ENCODE measurements at regions not wholly inside any gene's neighbourhood (a gene's known extent, or its start where the extent isn't known, plus 50 kb on each side); places are given as distances from the start of the nearest gene placed in this dataset.

DNA sequence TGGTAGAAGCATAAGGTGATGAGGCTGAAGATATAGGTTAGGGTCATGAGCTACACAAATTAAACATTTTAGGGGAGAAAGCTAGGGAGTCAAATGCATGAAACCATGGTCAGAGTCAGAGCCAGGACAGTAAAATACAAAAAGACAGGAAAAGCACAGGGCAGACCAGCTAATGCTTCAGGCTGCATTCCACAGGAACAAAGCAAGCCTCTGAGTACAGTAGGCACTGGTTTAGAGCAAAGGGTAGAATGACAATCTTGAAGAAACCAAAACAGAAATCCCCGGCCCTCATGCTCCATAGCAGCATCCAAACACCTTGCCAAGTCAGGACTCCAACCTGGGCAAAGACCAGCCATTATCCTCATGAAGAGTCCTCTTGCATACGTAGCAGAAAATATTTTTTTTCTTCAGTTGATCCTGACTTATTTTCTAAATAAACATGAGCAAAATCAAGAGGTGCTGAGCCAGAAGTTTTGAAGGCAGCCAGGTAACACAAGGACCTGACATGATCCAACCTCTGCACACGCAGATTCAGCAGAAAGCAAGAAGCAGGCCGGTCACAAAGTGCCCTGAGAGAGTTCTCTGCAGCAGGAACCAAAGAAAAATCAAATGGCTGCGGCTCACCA lies 273.1 kb downstream of the TTLL7 start:
- Histone ChIP-seq H3K4me3 (ENCODE audit: severe bottlenecking) (no peak overlapping the region), H3K4me1 (ENCODE audit: insufficient read depth, poor library complexity, severe bottlenecking) (no peaks in the 10 kb centered on the region), H3K27me3 (ENCODE audit: insufficient read depth, poor library complexity, severe bottlenecking) (no peaks in the 10 kb centered on the region), H3K36me3 (ENCODE audit: low read depth) (no peaks in the 10 kb centered on the region), H3K27ac (ENCODE audit: poor library complexity, severe bottlenecking) (no peak overlapping the region), H3K9me3 (ENCODE audit: severe bottlenecking) (no peaks in the 10 kb centered on the region)
- TF ChIP-seq, protein P1, sequence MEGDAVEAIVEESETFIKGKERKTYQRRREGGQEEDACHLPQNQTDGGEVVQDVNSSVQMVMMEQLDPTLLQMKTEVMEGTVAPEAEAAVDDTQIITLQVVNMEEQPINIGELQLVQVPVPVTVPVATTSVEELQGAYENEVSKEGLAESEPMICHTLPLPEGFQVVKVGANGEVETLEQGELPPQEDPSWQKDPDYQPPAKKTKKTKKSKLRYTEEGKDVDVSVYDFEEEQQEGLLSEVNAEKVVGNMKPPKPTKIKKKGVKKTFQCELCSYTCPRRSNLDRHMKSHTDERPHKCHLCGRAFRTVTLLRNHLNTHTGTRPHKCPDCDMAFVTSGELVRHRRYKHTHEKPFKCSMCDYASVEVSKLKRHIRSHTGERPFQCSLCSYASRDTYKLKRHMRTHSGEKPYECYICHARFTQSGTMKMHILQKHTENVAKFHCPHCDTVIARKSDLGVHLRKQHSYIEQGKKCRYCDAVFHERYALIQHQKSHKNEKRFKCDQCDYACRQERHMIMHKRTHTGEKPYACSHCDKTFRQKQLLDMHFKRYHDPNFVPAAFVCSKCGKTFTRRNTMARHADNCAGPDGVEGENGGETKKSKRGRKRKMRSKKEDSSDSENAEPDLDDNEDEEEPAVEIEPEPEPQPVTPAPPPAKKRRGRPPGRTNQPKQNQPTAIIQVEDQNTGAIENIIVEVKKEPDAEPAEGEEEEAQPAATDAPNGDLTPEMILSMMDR (IDR thresholded peaks at IDR 0.05; ENCODE audit: poor library complexity, severe bottlenecking): no peak
- DNase-seq (ENCODE audit: low spot score) (no peak), ATAC-seq (ENCODE audit: low read depth) (no peak; the same call in 2 of the 3 replicates)

DNA sequence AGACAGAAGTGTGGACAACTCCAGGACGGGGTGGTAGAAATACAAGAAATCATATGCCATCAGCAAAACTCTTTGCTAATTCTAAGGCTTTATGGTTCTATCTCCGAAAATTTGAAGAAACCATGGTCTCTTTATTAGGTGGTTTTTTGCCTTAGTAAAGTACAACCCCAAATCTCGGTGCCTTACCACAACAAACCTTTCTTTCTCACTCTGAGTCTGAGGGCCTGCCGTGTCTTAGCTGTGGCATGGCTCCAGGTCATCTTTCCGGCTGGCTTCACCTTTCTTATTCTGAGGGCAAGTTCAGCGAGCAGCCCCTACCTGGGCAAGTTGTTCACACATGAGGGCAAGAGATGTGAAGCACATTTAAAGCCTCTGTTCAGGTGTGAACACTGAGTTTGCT lies 280.6 kb downstream of the TTLL7 start:
- Histone ChIP-seq H3K27ac (ENCODE audit: poor library complexity, severe bottlenecking) (no peak overlapping the region), H3K27me3 (ENCODE audit: insufficient read depth, poor library complexity, severe bottlenecking) (no peaks in the 10 kb centered on the region), H3K36me3 (ENCODE audit: low read depth) (no peaks in the 10 kb centered on the region), H3K4me1 (ENCODE audit: insufficient read depth, poor library complexity, severe bottlenecking) (no peaks in the 10 kb centered on the region), H3K9me3 (ENCODE audit: severe bottlenecking) (no peaks in the 10 kb centered on the region), H3K4me3 (ENCODE audit: severe bottlenecking) (no peak overlapping the region)
- ATAC-seq (ENCODE audit: low read depth): no peak
- no peak for DNase-seq (ENCODE audit: low spot score)
- TF ChIP-seq, protein P1 (IDR thresholded peaks at IDR 0.05; ENCODE audit: poor library complexity, severe bottlenecking): no peak

DNA sequence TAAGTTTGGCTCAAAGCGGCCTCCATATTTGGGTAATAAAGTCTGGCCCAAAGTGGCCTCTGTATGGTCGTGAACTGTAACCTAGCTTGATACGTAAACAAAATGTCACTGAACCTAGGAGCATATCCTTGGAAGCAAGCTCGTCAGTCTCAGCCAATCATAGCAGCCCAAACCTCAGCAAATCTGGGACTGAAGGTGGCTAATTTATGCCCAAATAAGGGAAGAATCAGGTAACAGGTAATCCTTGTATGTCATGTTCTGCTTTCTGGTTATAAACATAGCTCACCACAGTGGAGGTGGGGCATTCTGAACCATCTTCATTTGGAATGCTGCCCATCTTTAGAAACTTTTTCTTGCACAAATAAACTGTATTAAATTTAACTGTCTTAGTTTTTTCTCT lies 281.1 kb downstream of the TTLL7 start:
- DNase-seq (ENCODE audit: low spot score) (no peak), ATAC-seq (ENCODE audit: low read depth) (no peak)
- H3K4me3 ChIP-seq (ENCODE audit: severe bottlenecking): no peak overlapping the region
- H3K4me1 ChIP-seq (ENCODE audit: insufficient read depth, poor library complexity, severe bottlenecking): no peaks in the 10 kb centered on the region
- TF ChIP-seq, protein P1 (IDR thresholded peaks at IDR 0.05; ENCODE audit: poor library complexity, severe bottlenecking): no peak
- no peak overlapping the region for H3K27ac ChIP-seq (ENCODE audit: poor library complexity, severe bottlenecking)
- H3K27me3 ChIP-seq (ENCODE audit: insufficient read depth, poor library complexity, severe bottlenecking): no peaks in the 10 kb centered on the region
- no peaks in the 10 kb centered on the region for H3K9me3 ChIP-seq (ENCODE audit: severe bottlenecking)
- H3K36me3 ChIP-seq (ENCODE audit: low read depth): no peaks in the 10 kb centered on the region

DNA sequence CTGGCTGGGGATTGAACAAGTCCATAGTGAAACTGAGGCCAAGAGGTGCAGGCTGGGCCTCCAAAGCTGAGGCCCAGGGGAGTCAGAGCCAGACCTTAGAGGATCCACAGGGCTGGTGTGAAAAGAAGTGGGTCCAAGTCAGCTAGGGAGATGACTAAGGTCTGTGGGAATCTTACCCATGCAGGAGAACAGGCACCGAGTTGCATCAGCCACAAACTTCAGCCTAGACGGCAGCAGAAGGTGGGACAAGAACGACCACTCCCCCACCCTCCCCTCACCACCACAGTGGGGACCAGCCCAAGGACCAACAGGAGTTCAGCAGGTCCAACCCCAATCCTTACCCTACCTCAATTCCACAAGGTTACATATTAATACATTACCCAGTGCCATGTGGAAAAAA lies 282.3 kb downstream of the TTLL7 start:
- DNase-seq (ENCODE audit: low spot score): no peak
- no peak for ATAC-seq (ENCODE audit: low read depth)
- H3K36me3 ChIP-seq (ENCODE audit: low read depth): no peaks in the 10 kb centered on the region
- TF ChIP-seq, protein P1 (IDR thresholded peaks at IDR 0.05; ENCODE audit: poor library complexity, severe bottlenecking): no peak
- no peak overlapping the region for H3K4me3 ChIP-seq (ENCODE audit: severe bottlenecking)
- H3K9me3 ChIP-seq (ENCODE audit: severe bottlenecking): no peaks in the 10 kb centered on the region
- no peaks in the 10 kb centered on the region for H3K4me1 ChIP-seq (ENCODE audit: insufficient read depth, poor library complexity, severe bottlenecking)
- no peak overlapping the region for H3K27ac ChIP-seq (ENCODE audit: poor library complexity, severe bottlenecking)
- H3K27me3 ChIP-seq (ENCODE audit: insufficient read depth, poor library complexity, severe bottlenecking): no peaks in the 10 kb centered on the region

DNA sequence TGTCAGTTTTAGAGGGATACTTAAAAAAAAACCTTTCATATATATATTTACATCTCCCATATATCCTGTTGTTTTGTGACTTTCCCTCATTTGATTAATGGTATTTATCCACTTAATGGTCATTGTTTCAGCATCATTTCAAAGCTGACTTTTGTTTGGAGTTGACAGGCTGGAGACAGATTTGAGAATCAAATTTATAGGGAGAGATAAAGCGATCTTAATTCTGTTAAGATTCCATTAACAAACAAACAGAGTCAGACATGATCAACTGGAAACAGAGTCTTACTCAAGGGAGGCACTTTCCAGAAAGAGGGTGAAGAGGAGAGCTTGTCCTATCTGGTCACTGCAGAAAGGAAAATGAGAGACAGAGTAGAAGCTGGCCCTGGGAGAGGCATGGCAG lies 283.4 kb downstream of the TTLL7 start:
- no peaks in the 10 kb centered on the region for H3K4me1 ChIP-seq (ENCODE audit: insufficient read depth, poor library complexity, severe bottlenecking)
- no peak overlapping the region for H3K4me3 ChIP-seq (ENCODE audit: severe bottlenecking)
- no peaks in the 10 kb centered on the region for H3K27me3 ChIP-seq (ENCODE audit: insufficient read depth, poor library complexity, severe bottlenecking)
- no peak overlapping the region for H3K27ac ChIP-seq (ENCODE audit: poor library complexity, severe bottlenecking)
- TF ChIP-seq, protein P1 (IDR thresholded peaks at IDR 0.05; ENCODE audit: poor library complexity, severe bottlenecking): no peak
- no peak for DNase-seq (ENCODE audit: low spot score)
- no peaks in the 10 kb centered on the region for H3K36me3 ChIP-seq (ENCODE audit: low read depth)
- no peak for ATAC-seq (ENCODE audit: low read depth)
- H3K9me3 ChIP-seq (ENCODE audit: severe bottlenecking): no peaks in the 10 kb centered on the region
